A673 (cell line): ENCODE measurements at regions not wholly inside any gene's neighbourhood (a gene's known extent, or its start where the extent isn't known, plus 50 kb on each side); places are given as distances from the start of the nearest gene placed in this dataset.

Experiments
- EZH2 ChIP-seq: fragments of 200-600 bp; sonication (generic); IDR thresholded peaks from 2 replicates; pipeline ENCODE4 v1.6.1; 2017; ENCODE audit warnings: borderline replicate concordance, low read depth, mild to moderate bottlenecking, mixed read lengths, antibody characterized with exemption, low read length; ENCODE audit not compliant: poor library complexity, severe bottlenecking
- TF ChIP-seq, protein P1 (sequence below): fragments of 300-800, 200-600 bp; sonication (generic); conservative IDR thresholded peaks from 2 replicates; pipeline ENCODE4 v1.5.1; 2017; ENCODE audit warnings: low read depth, mild to moderate bottlenecking, antibody characterized with exemption, low read length, moderate library complexity, mixed read lengths

DNA sequence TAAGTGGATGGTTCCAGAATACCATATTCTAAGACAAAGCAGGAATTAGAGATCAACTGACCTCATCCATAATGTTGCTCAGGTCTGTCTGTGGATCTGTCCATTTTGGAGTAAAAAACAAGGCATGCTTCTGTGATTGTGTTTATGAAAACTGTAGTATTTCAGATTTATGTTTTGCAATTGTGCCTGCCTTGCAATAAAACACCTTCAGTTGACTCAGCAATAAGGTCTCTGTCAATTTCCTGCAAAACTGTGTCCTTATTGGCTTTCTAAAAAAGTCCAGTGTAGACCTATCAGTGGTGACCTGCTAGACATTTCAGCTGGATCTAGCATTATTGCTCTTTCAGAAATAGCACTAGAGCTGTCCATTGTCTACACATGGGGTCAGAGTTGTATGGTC lies 409.5 kb upstream of the AZI2 start:
- TF ChIP-seq, protein P1, sequence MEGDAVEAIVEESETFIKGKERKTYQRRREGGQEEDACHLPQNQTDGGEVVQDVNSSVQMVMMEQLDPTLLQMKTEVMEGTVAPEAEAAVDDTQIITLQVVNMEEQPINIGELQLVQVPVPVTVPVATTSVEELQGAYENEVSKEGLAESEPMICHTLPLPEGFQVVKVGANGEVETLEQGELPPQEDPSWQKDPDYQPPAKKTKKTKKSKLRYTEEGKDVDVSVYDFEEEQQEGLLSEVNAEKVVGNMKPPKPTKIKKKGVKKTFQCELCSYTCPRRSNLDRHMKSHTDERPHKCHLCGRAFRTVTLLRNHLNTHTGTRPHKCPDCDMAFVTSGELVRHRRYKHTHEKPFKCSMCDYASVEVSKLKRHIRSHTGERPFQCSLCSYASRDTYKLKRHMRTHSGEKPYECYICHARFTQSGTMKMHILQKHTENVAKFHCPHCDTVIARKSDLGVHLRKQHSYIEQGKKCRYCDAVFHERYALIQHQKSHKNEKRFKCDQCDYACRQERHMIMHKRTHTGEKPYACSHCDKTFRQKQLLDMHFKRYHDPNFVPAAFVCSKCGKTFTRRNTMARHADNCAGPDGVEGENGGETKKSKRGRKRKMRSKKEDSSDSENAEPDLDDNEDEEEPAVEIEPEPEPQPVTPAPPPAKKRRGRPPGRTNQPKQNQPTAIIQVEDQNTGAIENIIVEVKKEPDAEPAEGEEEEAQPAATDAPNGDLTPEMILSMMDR: no peak
- TF ChIP-seq EZH2: no peak
